ENCODE measurements at regions not wholly inside any gene's neighbourhood (a gene's known extent, or its start where the extent isn't known, plus 50 kb on each side); places are given as distances from the start of the nearest gene placed in this dataset.

GRCh38 chr2:217061916-217062505 is 202.1 kb upstream of the TNP1 start:
- Histone ChIP-seq H3K4me3 (no peak overlapping the region), H3K4me1 (ENCODE audit: insufficient read depth) (peaks cover 8% of the 10 kb centered on the region), H2AFZ (no peak overlapping the region), H4K20me1 (ENCODE audit: insufficient read depth, poor library complexity, severe bottlenecking) (no peaks in the 10 kb centered on the region), H3K79me2 (no peaks in the 10 kb centered on the region), H3K36me3 (replicated peaks; ENCODE audit: insufficient read depth, low read depth) (no peaks in the 10 kb centered on the region), H3K9me3 (ENCODE audit: low read depth) (no peaks in the 10 kb centered on the region), H3K4me2 (no peak overlapping the region), H3K9me2 (replicated peaks; ENCODE audit: insufficient read depth) (no peaks in the 10 kb centered on the region), H3K27me3 (no peaks in the 10 kb centered on the region), H3K27ac (no peak overlapping the region)
- WGBS (ENCODE audit: low lambda C conversion rate, missing lambda C conversion rate) = 97% methylated on average over 7 of the region's 7 CpGs
- no peak for DNase-seq (ENCODE audit: low spot score)
- TF ChIP-seq CTCF (IDR thresholded peaks at IDR 0.05; ENCODE audit: poor library complexity) = no peak
- TF ChIP-seq EZH2phosphoT487 (IDR thresholded peaks at IDR 0.05; ENCODE audit: low read depth, severe bottlenecking, unreplicated experiment) = no peak
- TF ChIP-seq EZH2 (IDR thresholded peaks at IDR 0.05; ENCODE audit: borderline replicate concordance) = no peak

GRCh38 chr2:217060951-217061547 is 201.2 kb upstream of the TNP1 start:
- Histone ChIP-seq H3K4me3 (no peak overlapping the region), H3K36me3 (replicated peaks; ENCODE audit: insufficient read depth, low read depth) (no peaks in the 10 kb centered on the region), H3K9me2 (replicated peaks; ENCODE audit: insufficient read depth) (no peaks in the 10 kb centered on the region), H3K4me1 (ENCODE audit: insufficient read depth) (peaks cover 8% of the 10 kb centered on the region), H2AFZ (no peak overlapping the region), H3K4me2 (no peak overlapping the region), H3K9me3 (ENCODE audit: low read depth) (no peaks in the 10 kb centered on the region), H3K27me3 (no peaks in the 10 kb centered on the region), H4K20me1 (ENCODE audit: insufficient read depth, poor library complexity, severe bottlenecking) (no peaks in the 10 kb centered on the region), H3K27ac (no peak overlapping the region), H3K79me2 (no peaks in the 10 kb centered on the region)
- DNase-seq (ENCODE audit: low spot score) = no peak
- no peak for TF ChIP-seq EZH2 (IDR thresholded peaks at IDR 0.05; ENCODE audit: borderline replicate concordance)
- TF ChIP-seq CTCF (IDR thresholded peaks at IDR 0.05; ENCODE audit: poor library complexity) = no peak
- TF ChIP-seq EZH2phosphoT487 (IDR thresholded peaks at IDR 0.05; ENCODE audit: low read depth, severe bottlenecking, unreplicated experiment) = no peak
- 89% methylated on average over 3 of the region's 3 CpGs for WGBS (ENCODE audit: low lambda C conversion rate, missing lambda C conversion rate)

GRCh38 chr2:217060516-217060915 is 200.7 kb upstream of the TNP1 start:
- no peaks in the 10 kb centered on the region for H4K20me1 ChIP-seq (ENCODE audit: insufficient read depth, poor library complexity, severe bottlenecking)
- no peak overlapping the region for H3K4me2 ChIP-seq
- H3K4me1 ChIP-seq (ENCODE audit: insufficient read depth) = peaks cover 8% of the 10 kb centered on the region
- H3K9me3 ChIP-seq (ENCODE audit: low read depth) = no peaks in the 10 kb centered on the region
- H3K4me3 ChIP-seq = no peak overlapping the region
- no peaks in the 10 kb centered on the region for H3K36me3 ChIP-seq (replicated peaks; ENCODE audit: insufficient read depth, low read depth)
- no peak for TF ChIP-seq CTCF (IDR thresholded peaks at IDR 0.05; ENCODE audit: poor library complexity)
- no peak for TF ChIP-seq EZH2 (IDR thresholded peaks at IDR 0.05; ENCODE audit: borderline replicate concordance)
- TF ChIP-seq EZH2phosphoT487 (IDR thresholded peaks at IDR 0.05; ENCODE audit: low read depth, severe bottlenecking, unreplicated experiment) = no peak
- no peak overlapping the region for H3K27ac ChIP-seq
- no peaks in the 10 kb centered on the region for H3K79me2 ChIP-seq
- no peak overlapping the region for H2AFZ ChIP-seq
- H3K27me3 ChIP-seq = no peaks in the 10 kb centered on the region
- WGBS (ENCODE audit: low lambda C conversion rate, missing lambda C conversion rate) = 98% methylated on average over 2 of the region's 2 CpGs
- DNase-seq (ENCODE audit: low spot score) = no peak
- no peaks in the 10 kb centered on the region for H3K9me2 ChIP-seq (replicated peaks; ENCODE audit: insufficient read depth)
